Heart left ventricle (tissue), 16 donors: ENCODE measurements at regions not wholly inside any gene's neighbourhood (a gene's known extent, or its start where the extent isn't known, plus 50 kb on each side); places are given as distances from the start of the nearest gene placed in this dataset.

Source experiments
- ATAC-seq, 4 donors: fragments of 200-7000 bp; cut with Tn5 transposase; one replicate each; pipeline ENCODE4 v1.9.1; 2020 to 2022; ENCODE audit warnings: moderate library complexity in 4 of 4, mild to moderate bottlenecking in 3 of 4, moderate number of reproducible peaks in 1 of 4
- DNase-seq, 5 donors: peaks; one replicate each; pipeline ENCODE4 v3.0.0-alpha.2; 2020
- H3K27ac ChIP-seq, 12 donors: fragments of 200-600 bp; sonication (generic) in 4 of 12; one replicate each; pipeline versions ENCODE4 v1.5.0 to v1.8.0; 2016 to 2022; ENCODE audit warnings: mild to moderate bottlenecking in 2 of 12
- H3K27me3 ChIP-seq, 9 donors: fragments of 200-600 bp; sonication (generic) in 2 of 9; one replicate each; pipeline versions ENCODE4 v1.5.1 to v1.8.0; 2016 to 2022; ENCODE audit warnings: mild to moderate bottlenecking in 3 of 9
- H3K36me3 ChIP-seq, 9 donors: fragments of 200-600 bp; sonication (generic) in 2 of 9; one replicate each; pipeline versions ENCODE4 v1.5.0 to v1.8.0; 2018 to 2022; ENCODE audit warnings: mild to moderate bottlenecking in 2 of 9
- H3K4me1 ChIP-seq, 12 donors: fragments of 200-600 bp; sonication (generic) in 4 of 12; one replicate each; pipeline versions ENCODE4 v1.5.0 to v1.8.0; 2016 to 2022; ENCODE audit warnings: mild to moderate bottlenecking in 3 of 12
- H3K4me3 ChIP-seq, 12 donors: fragments of 200-600 bp; sonication (generic) in 4 of 12; one replicate each; pipeline versions ENCODE4 v1.5.0 to v1.8.0; 2017 to 2022; ENCODE audit warnings: mild to moderate bottlenecking in 9 of 12, moderate library complexity in 4 of 12
- H3K9me3 ChIP-seq, 12 donors: fragments of 200-600 bp; sonication (generic) in 4 of 12; one replicate each; pipeline versions ENCODE4 v1.5.0 to v1.8.0; 2016 to 2022; ENCODE audit warnings: mild to moderate bottlenecking in 1 of 12
- CTCF ChIP-seq, 12 donors: fragments of 200-600 bp; sonication (generic) in 4 of 12; IDR thresholded peaks; one replicate each; pipeline versions ENCODE4 v1.5.0 to v1.8.0; 2018 to 2022; ENCODE audit warnings: antibody characterized with exemption in 12 of 12, mild to moderate bottlenecking in 5 of 12
- POLR2A ChIP-seq, 2 donors: fragments of 450-650 bp; IDR thresholded peaks; one replicate each; pipeline ENCODE4 v1.6.1; 2017; ENCODE audit warnings: antibody characterized with exemption in 2 of 2, mild to moderate bottlenecking in 2 of 2, moderate library complexity in 2 of 2
- WGBS, 4 donors: extraction: QIAGEN DNeasy Blood & Tissue Kit in 2 of 4; methylation state at CpG; one replicate each; pipeline versions ENCODE4 v1.1.5 to v1.1.7; 2013 to 2018; 5-methylcytosine and 5-hydroxymethylcytosine counted together
- intact Hi-C, 10 donors: fragments of 100-400 bp; cut with DNase I; formaldehyde crosslinking; loops; one replicate each; pipeline versions ENCODE4 v1.11.1 to v1.14.2; 2022
- donor health status: ischemic (EF 13 %, LVEDD 7.1; RV severe dilation, severe dysfunction).
- donor health status: healthy with polysubstance abuse.
- donor health status: DM: no; HTN: yes; CAD: no.
- donor health status: DM: no; HTN: no; CAD: no.
- donor health status: ischemic (EF 25% LVEDD 6.9; RV normal size, moderate dysfunction).
- donor health status: ischemic (EF 25% LVEDD 5.7; RV mildly dilated, moderate dysfunction).
- donor health status: healthy.
- donor health status: DM: yes; HTN: yes; CAD: no.
- donor health status: ischemic (EF 35%, LVEDD 5.7; RV mildly dilated, moderate dysfunction).
- donor health status: nonischemic (EF 11% LVEDD 7.7; RV severe dilation, severe dysfunction).
- donor health status: DM: yes; HTN: yes; CAD: no.
- donor health status: PGD.
- donor health status: ischemic (EF 29% LVEDD 5.4; RV normal size, mild dysfunction).
- donor health status: nonischemic (EF 23%, LVEDD 6.1; RV moderate dilation, normal function).

GRCh38 chr9:82184524-82184923 lies 196.0 kb downstream of the SPATA31D1 start:
- no peak for ATAC-seq
- Histone ChIP-seq H3K9me3 (no peaks in the 10 kb centered on the region), H3K4me1 (no peaks in the 10 kb centered on the region), H3K27ac (no peak overlapping the region), H3K4me3 (no peak overlapping the region), H3K27me3 (peaks cover 0 to 5% (median 0%) of the 10 kb centered on the region in 9 donors), H3K36me3 (no peaks in the 10 kb centered on the region)
- WGBS, 4 donors = 73 to 83% (median 79%) methylated on average over 3 of the region's 3 CpGs
- DNase-seq = no peak
- TF ChIP-seq CTCF (IDR thresholded peaks at IDR 0.05) (no peak), POLR2A (IDR thresholded peaks at IDR 0.05) (no peak)
- intact Hi-C loops = no loop called here

- Histone ChIP-seq H3K27ac (no peak overlapping the region), H3K9me3 (peaks cover 0 to under 1% (median 0%) of the 10 kb centered on the region in 12 donors), H3K4me3 (no peak overlapping the region), H3K4me1 (no peaks in the 10 kb centered on the region), H3K27me3 (no peaks in the 10 kb centered on the region), H3K36me3 (no peaks in the 10 kb centered on the region)
- intact Hi-C loops = no loop called here
- DNase-seq = no peak
- 89 to 93% (median 91%) methylated on average over 1 of the region's 1 CpG for WGBS, 4 donors
- ATAC-seq = no peak
- TF ChIP-seq CTCF (IDR thresholded peaks at IDR 0.05) (no peak), POLR2A (IDR thresholded peaks at IDR 0.05) (no peak)
Observed at GRCh38 chr9:82188817-82189216, 200.2 kb downstream of the SPATA31D1 start.

GRCh38 chr9:82191082-82191770 lies 202.7 kb downstream of the SPATA31D1 start:
- Histone ChIP-seq H3K36me3 (no peaks in the 10 kb centered on the region), H3K4me3 (no peak overlapping the region), H3K4me1 (no peaks in the 10 kb centered on the region), H3K27me3 (no peaks in the 10 kb centered on the region), H3K9me3 (peaks cover 0 to 3% (median 0%) of the 10 kb centered on the region in 12 donors), H3K27ac (no peak overlapping the region)
- intact Hi-C loops = loop anchor here in 1 of 10 donors (10.0 kb wide), 1 partner anchor 56 kb away; no protein-coding TSS in a partner anchor
- TF ChIP-seq POLR2A (IDR thresholded peaks at IDR 0.05) (no peak), CTCF (IDR thresholded peaks at IDR 0.05) (no peak)
- ATAC-seq = no peak
- no peak for DNase-seq
- 66 to 84% (median 79%) methylated on average over 4 of the region's 4 CpGs for WGBS, 4 donors

GRCh38 chr9:82192211-82192610 lies 203.6 kb downstream of the SPATA31D1 start:
- Histone ChIP-seq H3K27ac (no peak overlapping the region), H3K27me3 (no peaks in the 10 kb centered on the region), H3K36me3 (no peaks in the 10 kb centered on the region), H3K4me1 (no peaks in the 10 kb centered on the region), H3K9me3 (peaks cover 0 to 3% (median 0%) of the 10 kb centered on the region in 12 donors), H3K4me3 (no peak overlapping the region)
- ATAC-seq (no peak), DNase-seq (no peak)
- TF ChIP-seq CTCF (IDR thresholded peaks at IDR 0.05) (no peak), POLR2A (IDR thresholded peaks at IDR 0.05) (no peak)
- WGBS, 4 donors = 39 to 46% (median 44%) methylated on average over 3 of the region's 3 CpGs
- intact Hi-C loops = loop anchor here in 1 of 10 donors (10.0 kb wide), 1 partner anchor 57 kb away; no protein-coding TSS in a partner anchor
